G401 (cell line): ENCODE measurements at regions not wholly inside any gene's neighbourhood (a gene's known extent, or its start where the extent isn't known, plus 50 kb on each side); places are given as distances from the start of the nearest gene placed in this dataset.

Source experiments
- DNase-seq: peaks from one replicate; pipeline ENCODE4 v3.0.0-alpha.2; 2015; ENCODE audit warnings: low spot score
- in situ Hi-C: cut with HindIII; loops from 2 replicates; pipeline ENCODE4 v1.10.0; 2016; ENCODE audit warnings: low sequenced_read_pairs, mixed read lengths

DNA sequence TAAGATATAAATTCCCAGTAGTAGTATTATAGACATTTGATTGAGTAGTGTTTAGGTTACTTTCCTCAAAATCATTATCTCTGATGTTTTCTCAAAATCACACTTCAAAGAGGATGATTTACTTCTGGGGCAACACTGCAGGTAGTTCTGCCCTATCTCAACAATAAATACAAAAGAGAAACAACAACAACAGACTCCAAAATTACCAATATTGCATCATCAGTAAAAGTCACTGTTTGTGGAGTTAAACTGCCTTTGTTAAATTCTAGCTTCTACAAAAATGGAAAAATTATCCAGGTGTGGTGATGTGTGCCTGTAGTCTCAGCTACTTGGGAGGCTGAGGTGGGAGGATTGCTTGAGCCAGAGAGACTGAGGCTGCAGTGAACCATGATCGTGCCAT is 637.6 kb upstream of the ZNF608 start:
- in situ Hi-C loops, result no loop called here
- DNase-seq, result no peak

DNA sequence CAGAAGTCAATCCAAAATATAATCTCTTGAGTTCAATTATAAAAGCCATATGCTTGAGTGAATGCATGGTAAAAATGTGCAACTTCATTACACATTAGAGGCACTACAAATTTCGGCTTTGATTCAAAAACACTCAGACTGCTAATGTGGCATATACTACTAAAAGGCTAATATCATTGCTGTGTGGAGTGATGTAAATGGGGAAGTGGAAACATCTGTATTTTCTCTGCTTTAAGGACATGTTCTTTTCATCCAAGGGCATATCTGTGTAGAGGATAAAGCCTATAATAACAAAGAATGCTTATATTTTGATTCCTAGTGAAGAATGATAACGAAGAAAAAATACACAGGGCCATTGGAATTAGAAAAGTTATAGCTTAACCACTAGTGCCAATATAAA is 643.9 kb upstream of the ZNF608 start:
- in situ Hi-C loops, result no loop called here
- DNase-seq, result no peak

DNA sequence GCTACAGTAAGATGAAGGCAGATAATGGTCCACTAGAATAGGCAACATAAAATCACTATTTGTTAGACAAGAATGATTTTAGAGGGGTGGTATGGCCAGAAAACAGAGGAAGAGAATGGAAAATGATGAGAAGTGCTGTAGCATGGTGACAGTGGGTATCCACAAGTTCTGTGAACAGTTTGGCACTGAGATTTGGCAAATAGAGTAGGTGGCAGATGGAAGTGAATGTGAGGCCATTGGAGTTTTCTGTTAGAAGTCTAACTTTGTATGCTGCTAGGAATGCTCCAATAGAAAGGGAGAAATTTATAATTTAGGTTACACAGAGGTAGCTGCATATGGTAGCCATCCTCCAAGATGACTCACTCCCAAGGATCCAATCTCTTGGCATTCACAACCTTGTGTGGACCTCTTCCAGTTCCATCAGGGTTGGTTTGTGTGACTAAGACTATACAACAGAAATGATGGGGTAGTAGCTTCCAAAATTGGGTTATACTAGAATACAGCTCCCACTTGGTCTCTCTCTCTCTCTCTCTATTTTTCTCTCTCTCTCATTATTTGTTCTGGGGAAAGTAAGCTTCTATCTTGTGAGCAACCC is 646.9 kb upstream of the ZNF608 start:
- peak; percentile 49 for DNase-seq
- in situ Hi-C loops, result no loop called here

DNA sequence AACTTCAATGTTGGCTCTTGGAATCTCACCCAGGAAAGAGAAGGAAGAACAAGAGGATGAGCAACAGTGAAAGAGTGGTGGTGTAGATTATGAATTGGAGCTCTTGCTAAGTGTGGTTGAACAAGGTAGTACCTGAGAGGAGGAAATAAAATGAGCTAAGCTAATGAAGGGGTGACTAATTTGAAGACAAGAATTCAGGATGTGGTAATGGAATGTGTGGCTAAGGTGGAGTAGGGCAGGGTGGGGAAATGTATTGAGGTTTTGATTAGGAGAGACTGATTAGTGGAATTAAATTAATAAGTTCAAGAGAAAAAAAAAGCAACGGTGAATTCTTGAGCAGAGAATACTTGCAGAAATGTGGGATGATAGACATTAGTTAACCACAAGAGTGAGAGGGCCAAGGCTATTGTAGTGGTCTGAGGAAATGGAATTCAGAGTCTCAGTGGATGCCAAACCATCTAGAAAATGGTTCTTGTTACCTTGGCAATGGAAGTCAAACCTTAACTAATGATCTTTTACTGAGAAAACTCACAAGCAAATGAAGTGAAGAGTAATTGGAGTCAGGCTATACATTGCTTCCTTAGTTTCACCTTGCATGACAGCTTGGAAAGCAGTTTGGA is 648.3 kb upstream of the ZNF608 start:
- no peak for DNase-seq

DNA sequence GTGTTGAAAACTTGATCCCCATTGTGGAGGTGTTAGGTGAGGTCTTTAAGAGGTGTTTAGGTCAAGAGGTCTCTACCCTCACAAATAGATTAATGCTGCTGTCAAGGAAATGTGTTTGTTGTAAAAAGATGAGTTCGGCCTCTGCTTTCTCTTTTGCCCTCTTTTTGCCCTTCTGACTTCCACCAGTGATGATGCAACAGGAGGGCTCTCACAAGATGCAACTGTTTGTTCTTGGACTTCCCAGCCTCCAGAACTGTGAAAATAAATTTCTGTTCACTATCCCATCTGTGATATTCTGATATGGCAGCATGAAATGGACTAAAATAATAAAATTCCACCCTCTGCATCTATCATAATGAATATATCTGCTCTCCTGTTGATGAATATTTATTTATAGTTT is 650.0 kb upstream of the ZNF608 start:
- DNase-seq, result no peak
- in situ Hi-C loops, result no loop called here

More for the DNA sequence above, 648.3 kb upstream of the ZNF608 start:
- in situ Hi-C loops, result no loop called here

DNA sequence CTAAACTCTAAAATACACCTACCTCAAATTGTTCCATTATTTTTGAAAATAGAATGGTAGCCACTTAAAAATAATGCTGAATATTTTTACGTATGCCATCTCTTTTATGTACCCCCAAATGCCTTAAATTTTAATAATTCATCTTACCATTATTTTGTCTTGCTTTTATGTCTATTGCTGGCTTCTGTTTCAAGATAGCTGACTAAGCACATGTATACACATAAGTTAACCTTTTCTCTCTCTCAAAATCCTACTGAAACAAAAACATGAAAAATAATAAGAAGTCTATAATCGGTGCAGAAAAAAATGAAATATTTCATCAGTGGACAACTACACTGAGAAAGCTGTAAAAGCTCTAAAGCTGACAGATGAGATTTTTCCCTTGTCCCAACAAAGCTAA is 652.0 kb upstream of the ZNF608 start:
- no peak for DNase-seq
- in situ Hi-C loops, result no loop called here

DNA sequence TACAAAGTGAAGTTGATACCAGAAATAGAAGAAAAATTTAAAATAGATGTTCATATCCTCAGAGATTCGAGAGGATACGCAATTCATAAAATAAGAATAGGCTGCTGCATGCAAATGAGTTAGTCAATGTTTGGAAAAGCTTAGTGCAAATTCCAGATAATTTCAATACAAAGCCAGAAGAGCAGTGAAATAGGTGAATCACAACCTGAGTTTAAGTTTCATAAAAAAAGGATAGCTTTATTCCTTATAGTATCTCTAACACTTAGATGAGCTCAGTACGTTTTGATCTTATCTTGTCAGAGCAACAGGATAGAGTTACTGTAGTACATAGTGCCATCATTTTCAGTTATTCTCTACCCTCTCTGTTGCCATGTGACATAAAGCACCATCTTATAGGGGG is 653.4 kb upstream of the ZNF608 start:
- in situ Hi-C loops, result no loop called here
- DNase-seq, result no peak

DNA sequence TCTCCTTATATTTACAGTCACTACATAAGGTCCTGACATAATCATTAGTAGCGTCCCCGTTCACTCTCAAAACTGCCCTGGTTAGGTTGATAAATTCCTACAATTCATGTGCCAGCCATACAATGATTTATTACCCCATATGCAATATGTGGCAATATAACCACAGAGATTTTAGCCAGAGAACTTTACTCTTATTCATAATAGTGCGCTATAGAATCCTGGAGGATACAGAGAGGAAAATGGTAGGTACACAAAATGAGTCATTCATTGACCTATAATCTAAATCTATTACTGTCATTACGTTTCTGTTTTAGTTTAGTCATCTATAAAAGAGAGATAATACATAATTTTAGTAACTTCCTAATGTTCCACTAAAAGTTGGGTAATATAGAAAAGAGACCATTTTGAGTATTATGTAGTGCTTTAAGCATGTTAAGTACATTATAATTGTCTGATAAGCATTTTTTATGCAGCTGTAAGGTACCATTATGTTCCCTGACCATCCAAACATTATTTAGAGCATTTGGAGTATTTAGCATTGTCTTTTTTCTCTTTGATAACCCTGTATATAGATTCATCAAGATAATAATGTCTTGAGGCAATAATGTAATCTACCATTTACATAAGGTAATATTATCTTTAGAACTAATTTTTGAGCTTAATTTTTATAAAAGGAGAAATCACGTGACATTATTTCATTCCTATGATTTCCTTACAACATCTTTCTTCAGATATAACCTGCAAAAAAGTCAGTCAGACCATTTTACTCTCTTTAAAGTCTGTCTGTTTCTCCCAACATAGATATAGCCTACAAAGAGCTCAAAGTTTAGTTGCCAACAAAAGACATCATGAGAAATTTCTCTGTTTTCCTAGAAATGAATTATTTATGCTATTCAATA is 655.5 kb upstream of the ZNF608 start:
- no peak for DNase-seq
- in situ Hi-C loops, result no loop called here

DNA sequence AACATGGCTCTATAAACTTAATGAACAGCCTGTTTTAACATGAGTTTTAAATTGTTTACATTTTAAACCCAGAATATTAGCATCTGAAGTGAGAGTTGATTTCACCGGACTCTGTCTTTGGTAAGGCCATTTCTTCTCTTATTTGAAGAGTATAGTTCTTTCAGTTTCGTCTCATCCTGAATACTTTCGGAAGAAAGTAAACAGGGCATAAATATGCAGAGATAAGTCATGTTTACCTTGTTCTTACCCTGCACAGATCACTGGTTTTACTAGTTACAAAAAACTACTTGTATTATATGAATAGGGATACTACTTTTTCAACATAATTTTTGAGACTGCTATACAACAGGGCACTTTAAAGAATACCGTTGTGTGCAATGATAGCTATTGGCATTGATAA is 656.3 kb upstream of the ZNF608 start:
- DNase-seq, result no peak
- in situ Hi-C loops, result no loop called here

DNA sequence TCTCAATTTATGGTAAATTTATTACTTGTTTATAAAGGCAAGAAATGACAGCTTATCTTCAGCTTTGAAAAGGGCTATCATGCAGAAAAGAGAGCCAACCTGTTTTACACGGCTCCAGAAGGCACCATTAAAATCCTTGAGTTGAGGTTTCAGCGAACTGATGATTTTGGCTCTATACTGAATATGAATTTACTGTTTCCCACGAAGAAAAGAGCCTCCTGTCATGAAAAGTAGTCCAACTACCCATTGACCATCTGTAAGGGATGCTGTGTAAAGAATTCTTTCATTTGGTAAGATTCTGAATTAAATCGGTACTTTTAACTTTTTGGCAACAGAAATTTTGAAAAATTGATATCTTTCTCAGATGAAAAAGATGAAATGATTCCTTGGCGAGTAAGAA is 657.6 kb upstream of the ZNF608 start:
- in situ Hi-C loops, result no loop called here
- no peak for DNase-seq

DNA sequence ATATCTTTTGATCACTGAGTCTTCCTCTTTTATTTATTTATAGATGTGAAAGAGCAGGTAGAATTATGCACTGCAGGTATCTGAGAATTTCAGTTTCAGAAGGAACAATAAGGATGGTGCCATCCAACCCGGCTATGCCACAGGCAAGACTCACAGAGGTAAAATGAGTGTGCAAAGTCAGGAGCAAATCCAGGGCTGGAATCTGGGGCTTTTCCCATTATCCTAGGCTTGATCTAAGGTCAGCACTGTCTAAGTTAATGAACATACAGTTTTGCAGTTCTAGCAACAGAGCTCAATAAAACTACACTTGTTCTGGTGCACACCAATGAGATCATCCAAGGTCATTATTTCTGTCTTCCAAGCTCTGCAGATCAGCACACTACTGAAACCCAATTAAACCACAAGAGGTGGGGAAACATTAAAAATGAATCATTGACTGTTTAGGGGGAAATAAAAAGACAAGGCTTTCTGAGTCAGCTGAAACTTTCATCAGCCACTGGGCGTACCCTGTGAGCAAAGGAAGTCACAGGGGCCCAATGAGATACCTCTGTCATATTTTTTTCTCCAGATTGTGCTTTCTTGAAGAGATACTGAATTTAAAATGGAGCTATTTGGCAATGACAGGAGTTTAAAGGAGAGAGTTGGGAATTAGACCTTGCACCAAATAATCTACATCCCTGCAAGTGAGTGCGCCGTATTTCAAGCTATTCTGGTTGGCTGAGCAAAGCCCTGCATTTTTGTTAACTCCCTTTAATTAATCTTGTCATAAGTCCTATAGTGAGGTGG is 662.2 kb upstream of the ZNF608 start:
- in situ Hi-C loops, result no loop called here
- DNase-seq, result peak; percentile 30

DNA sequence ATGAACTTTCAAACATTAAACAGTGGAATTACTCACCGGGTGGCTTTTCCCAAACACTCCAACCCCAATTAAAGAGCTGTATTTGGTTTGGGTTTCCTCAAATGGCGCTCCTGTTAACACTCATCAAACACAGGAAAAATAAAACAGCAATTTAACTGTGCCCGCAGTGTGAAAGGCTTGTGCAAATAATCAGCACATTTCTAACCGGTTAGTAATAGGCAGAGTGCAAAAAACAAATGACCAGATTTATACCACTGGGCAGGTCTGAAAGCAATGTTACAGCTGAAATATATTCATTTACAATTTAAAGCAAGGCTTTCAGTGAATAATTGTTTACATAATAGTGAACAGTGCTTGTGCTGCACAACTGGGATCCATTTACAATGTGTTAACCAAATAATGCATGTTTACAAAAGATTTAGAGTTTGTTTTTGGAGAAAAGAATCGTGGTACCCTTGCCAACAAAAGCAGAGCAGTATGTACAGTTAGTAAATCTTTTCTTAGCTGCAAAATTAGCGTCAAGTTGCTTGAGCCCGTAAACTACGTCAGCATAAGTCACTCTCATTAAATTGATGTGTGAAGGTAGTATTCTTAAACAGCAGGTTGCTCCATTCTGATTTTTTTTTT is 662.9 kb upstream of the ZNF608 start:
- in situ Hi-C loops, result no loop called here
- DNase-seq, result peak; percentile 44

DNA sequence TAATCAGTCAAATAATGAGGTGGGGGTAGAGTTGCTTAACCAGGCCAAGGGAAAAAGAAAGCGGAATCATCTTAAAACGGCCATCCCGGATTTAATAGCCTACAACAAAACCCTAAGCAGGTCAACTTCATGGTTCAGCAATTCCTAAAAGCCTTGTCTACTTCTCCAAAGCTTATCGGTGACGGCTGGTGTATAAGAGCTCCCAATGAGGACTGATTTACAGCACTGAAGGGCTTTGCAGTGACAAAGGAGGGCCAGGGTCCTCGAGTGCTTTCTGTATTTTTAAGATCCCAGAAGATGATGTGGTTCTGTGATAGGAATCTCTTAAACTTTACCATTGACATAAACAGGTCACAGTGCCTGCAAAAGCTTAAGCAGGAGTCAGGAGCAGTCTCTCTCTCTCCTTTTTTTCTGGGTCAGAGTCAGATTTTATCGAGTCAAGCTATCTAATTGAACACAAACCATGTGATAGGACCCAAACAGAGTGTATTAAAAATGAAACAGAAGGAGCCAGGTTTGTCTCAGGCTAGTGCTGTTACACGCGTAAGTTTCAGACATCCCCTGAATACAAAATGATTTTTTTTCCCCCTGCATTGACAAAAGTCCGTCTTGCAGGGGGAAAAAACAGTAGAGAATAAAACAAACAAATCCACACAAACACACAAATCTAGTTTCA is 663.6 kb upstream of the ZNF608 start:
- in situ Hi-C loops, result no loop called here

DNA sequence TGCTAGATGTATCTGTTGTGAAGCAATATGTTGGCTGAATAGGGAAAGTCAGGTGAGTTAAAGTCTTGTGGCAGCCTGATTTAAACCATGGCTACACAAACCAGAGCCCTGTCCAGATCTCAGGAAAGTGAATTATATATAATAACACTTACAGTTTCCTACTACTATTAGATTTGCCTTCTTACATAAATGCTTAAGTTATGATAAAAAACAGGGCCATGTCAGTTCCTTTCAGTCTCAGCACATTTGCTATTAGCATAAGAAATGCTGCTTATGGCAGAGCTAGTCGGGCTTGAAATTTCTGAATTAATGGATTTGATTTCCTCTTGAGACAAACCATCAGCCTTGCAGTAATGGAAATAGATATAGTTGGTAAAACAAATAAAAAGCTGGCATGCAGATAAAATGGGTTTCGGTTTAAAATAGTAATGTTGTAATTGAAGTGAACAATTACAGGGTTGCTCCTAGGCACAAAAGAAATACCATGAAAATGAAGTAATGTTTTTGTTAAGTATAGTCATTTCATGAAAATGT is 664.2 kb upstream of the ZNF608 start:
- DNase-seq, result peak; percentile 62
- in situ Hi-C loops, result no loop called here

More for the DNA sequence above, 663.6 kb upstream of the ZNF608 start:
- peak; percentile 76 for DNase-seq

DNA sequence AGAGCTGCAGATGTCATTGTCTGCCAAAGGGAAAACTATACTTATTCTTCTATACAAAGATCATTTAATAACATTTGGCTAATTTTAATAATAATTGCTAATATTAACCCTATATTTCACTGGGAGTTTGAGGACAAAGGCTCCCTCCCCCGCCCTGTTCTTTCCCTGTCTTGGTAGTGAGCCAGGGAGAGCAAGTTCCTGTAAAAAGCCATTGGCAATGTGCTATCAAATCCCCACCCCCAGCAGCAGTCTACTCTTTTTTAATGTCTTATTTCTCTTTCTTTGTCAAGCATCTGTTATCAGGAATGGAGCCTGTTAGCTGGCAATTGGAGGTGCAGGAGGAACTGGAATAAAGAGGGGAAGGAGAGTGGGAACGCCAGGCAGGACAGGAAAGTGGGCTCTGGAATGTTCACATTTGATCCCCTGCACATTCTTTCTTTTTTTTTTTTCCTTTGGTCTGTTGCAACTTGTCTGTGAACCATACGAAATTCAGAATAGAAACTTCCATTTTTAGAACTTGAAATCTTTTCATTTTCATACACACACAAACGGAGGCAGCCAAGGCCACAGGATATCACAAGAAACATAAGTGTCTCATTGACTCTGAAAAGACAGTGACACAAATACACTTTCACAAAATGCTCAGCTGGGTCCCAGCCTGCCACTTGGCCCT is 664.8 kb upstream of the ZNF608 start:
- in situ Hi-C loops, result no loop called here

DNA sequence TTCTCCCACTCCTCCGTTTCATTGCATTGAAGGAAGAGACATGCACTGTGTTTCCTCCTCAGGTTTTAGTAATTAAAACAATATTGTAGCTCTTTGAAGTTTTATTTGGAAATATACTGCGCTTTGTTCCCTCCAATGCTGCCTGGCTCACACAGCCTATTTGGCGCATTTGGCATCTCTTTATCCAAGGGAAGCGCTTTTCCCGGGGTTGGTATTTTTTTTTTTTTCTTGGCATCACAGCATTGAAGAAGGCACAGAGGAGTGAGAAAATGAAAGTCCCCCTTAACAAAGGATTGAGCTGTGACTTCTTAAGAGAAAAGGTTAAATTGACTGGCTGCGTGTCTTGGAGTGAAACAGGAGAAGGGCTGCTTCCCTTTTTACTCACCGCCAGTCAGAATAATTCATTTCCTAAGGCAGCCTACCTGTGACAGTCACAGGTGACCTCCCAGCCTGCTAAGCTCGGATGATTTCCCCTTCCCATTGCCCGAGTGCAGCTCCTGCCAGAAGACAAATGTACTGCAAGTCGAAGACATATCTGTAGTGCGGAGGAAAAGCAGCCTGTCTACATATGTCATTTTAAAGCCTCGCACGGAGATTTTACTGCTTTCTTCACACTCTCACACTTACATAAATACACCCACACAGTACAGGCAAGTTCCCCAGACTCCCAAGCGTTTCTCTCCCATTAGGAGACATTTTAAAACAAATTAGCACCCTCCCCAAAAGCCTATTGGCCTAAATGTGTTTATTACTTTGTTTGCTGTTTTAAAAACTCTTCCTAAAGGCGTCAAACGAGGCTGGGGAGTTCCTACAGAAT is 665.5 kb upstream of the ZNF608 start:
- DNase-seq, result peak; percentile 84

More for the DNA sequence above, 664.8 kb upstream of the ZNF608 start:
- DNase-seq, result peak; percentile 72

More for the DNA sequence above, 665.5 kb upstream of the ZNF608 start:
- in situ Hi-C loops, result no loop called here
